ENCODE measurements at regions not wholly inside any gene's neighbourhood (a gene's known extent, or its start where the extent isn't known, plus 50 kb on each side); places are given as distances from the start of the nearest gene placed in this dataset.

- H3K36me3 ChIP-seq (ENCODE audit: control insufficient read depth, insufficient read depth, low read length) = no peaks in the 10 kb centered on the region
- no peaks in the 10 kb centered on the region for H4K20me1 ChIP-seq (ENCODE audit: insufficient read depth, low read length)
- intact Hi-C loops (cut with micrococcal nuclease) = no loop called here
- no peak overlapping the region for H3K4me3 ChIP-seq (ENCODE audit: insufficient read depth, low read depth, low read length)
- H3K9ac ChIP-seq (ENCODE audit: low read depth, low read length) = no peak overlapping the region
- no peak overlapping the region for H4K8ac ChIP-seq (ENCODE audit: low read depth in 2 of 2, low read length in 2 of 2)
- no peaks in the 10 kb centered on the region for H3K79me1 ChIP-seq (ENCODE audit: low read depth in 1 of 2, low read length in 2 of 2)
- WGBS, 2 experiments (ENCODE audit: extremely low coverage in 2 of 2, insufficient read length in 1 of 2) = no CpG with 5 or more reads among the region's 9 CpGs
- POLR2A ChIA-PET (ENCODE audit: unreplicated experiment) = no interaction called here
- ATAC-seq (ENCODE audit: low read depth) (no peak), DNase-seq (no peak)
- H2AK9ac ChIP-seq (replicated peaks; ENCODE audit: low read depth, low read length, poor library complexity) = no peak overlapping the region
- H4K91ac ChIP-seq (ENCODE audit: insufficient read depth, low read depth, low read length) = no peak overlapping the region
- CTCF ChIA-PET = no interaction called here
- H3K9me3 ChIP-seq (ENCODE audit: control insufficient read depth, insufficient read depth, low read length) = peaks cover 30% of the 10 kb centered on the region
- no peak overlapping the region for H3K14ac ChIP-seq (replicated peaks; ENCODE audit: low read depth, low read length)
- no peak overlapping the region for H2BK120ac ChIP-seq (ENCODE audit: low read depth, low read length)
- H2BK5ac ChIP-seq (ENCODE audit: low read depth, low read length, poor library complexity, severe bottlenecking) = no peak overlapping the region
- H3K18ac ChIP-seq (ENCODE audit: low read depth, low read length) = no peak overlapping the region
- no peak overlapping the region for H2AFZ ChIP-seq (replicated peaks; ENCODE audit: low read length, poor library complexity)
- BruUV-seq (replicated peaks) = no TSS peak
- H3K27me3 ChIP-seq (ENCODE audit: control insufficient read depth, insufficient read depth, low read length) = no peaks in the 10 kb centered on the region
- no peak overlapping the region for H2AK5ac ChIP-seq (ENCODE audit: low read depth, low read length)
- no peaks in the 10 kb centered on the region for H3K4me1 ChIP-seq (ENCODE audit: control insufficient read depth, insufficient read depth, low read length)
- no peak overlapping the region for H2BK20ac ChIP-seq (ENCODE audit: low read depth, low read length)
- H3K4me2 ChIP-seq (ENCODE audit: low read depth, low read length) = no peak overlapping the region
- H3K56ac ChIP-seq (ENCODE audit: extremely low read depth, insufficient read depth, low read length) = no peak overlapping the region
- no peak overlapping the region for H3K23ac ChIP-seq (ENCODE audit: low read depth, low read length)
- H3K9me1 ChIP-seq (ENCODE audit: insufficient read depth, low read length) = no peaks in the 10 kb centered on the region
- H3K27ac ChIP-seq (ENCODE audit: insufficient read depth, low read length) = no peak overlapping the region
- H4K5ac ChIP-seq (ENCODE audit: low read depth, low read length) = no peak overlapping the region
- no peak overlapping the region for H3K4ac ChIP-seq (ENCODE audit: low read depth, low read length)
- TF ChIP-seq MXI1 (IDR thresholded peaks at IDR 0.05; ENCODE audit: borderline replicate concordance, low read depth, low read length) = no peak
- no peak for TF ChIP-seq SMC3 (IDR thresholded peaks at IDR 0.05; ENCODE audit: low read depth, low read length)
- TF ChIP-seq CHD1 (IDR thresholded peaks at IDR 0.05; ENCODE audit: low read depth, low read length) = no peak
- no peak for TF ChIP-seq RFX5 (IDR thresholded peaks at IDR 0.05; ENCODE audit: low read depth, low read length)
- no peak for TF ChIP-seq ELK1 (IDR thresholded peaks at IDR 0.05; ENCODE audit: borderline replicate concordance, low read depth, low read length)
- no peak for TF ChIP-seq NFE2L2 (IDR thresholded peaks at IDR 0.05; ENCODE audit: low read depth, low read length)
- TF ChIP-seq MAZ (IDR thresholded peaks at IDR 0.05; ENCODE audit: borderline replicate concordance, low read depth, low read length) = no peak
- no peak for TF ChIP-seq RCOR1 (IDR thresholded peaks at IDR 0.05; ENCODE audit: insufficient replicate concordance, low read length)
- no peak for TF ChIP-seq POLR2A (IDR thresholded peaks at IDR 0.05; ENCODE audit: low read depth, low read length)
- no peak for TF ChIP-seq CEBPB (IDR thresholded peaks at IDR 0.05; ENCODE audit: low read depth, low read length)
- no peak for TF ChIP-seq BHLHE40 (IDR thresholded peaks at IDR 0.05; ENCODE audit: low read depth, low read length)
- no peak for TF ChIP-seq MAFK (IDR thresholded peaks at IDR 0.05; ENCODE audit: low read depth, low read length)
- TF ChIP-seq, protein P1, sequence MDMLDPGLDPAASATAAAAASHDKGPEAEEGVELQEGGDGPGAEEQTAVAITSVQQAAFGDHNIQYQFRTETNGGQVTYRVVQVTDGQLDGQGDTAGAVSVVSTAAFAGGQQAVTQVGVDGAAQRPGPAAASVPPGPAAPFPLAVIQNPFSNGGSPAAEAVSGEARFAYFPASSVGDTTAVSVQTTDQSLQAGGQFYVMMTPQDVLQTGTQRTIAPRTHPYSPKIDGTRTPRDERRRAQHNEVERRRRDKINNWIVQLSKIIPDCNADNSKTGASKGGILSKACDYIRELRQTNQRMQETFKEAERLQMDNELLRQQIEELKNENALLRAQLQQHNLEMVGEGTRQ (IDR thresholded peaks at IDR 0.05; ENCODE audit: low read depth, low read length) = no peak
- no peak for TF ChIP-seq CTCF (conservative IDR thresholded peaks at IDR 0.05; ENCODE audit: low read depth, low read length)
- TF ChIP-seq FOS (IDR thresholded peaks at IDR 0.05; ENCODE audit: low read depth, low read length) = no peak
- no peak for TF ChIP-seq RAD21 (IDR thresholded peaks at IDR 0.05; ENCODE audit: low read length)
- in situ Hi-C loops (cut with MboI; ENCODE audit: low sequenced_read_pairs) = no loop called here
- H2BK15ac ChIP-seq (ENCODE audit: low read depth, low read length) = no peak overlapping the region
- dilution Hi-C loops (cut with HindIII; ENCODE audit: low sequenced_read_pairs, unreplicated experiment) = no loop called here
These were observed 319.9 kb downstream of the MYCN start for GRCh38 chr2:16260041-16260830.

Measured in IMR-90 (cell line).